ENCODE measurements at regions not wholly inside any gene's neighbourhood (a gene's known extent, or its start where the extent isn't known, plus 50 kb on each side); places are given as distances from the start of the nearest gene placed in this dataset.
A peak's percentile ranks its signal among the peaks of the same experiment; 100 is the strongest.
"Not testable (repeated sequence)": the region's sequence is repeated elsewhere in the genome, so short reads cannot be mapped to it uniquely, and the experiment has no call there.

DNA sequence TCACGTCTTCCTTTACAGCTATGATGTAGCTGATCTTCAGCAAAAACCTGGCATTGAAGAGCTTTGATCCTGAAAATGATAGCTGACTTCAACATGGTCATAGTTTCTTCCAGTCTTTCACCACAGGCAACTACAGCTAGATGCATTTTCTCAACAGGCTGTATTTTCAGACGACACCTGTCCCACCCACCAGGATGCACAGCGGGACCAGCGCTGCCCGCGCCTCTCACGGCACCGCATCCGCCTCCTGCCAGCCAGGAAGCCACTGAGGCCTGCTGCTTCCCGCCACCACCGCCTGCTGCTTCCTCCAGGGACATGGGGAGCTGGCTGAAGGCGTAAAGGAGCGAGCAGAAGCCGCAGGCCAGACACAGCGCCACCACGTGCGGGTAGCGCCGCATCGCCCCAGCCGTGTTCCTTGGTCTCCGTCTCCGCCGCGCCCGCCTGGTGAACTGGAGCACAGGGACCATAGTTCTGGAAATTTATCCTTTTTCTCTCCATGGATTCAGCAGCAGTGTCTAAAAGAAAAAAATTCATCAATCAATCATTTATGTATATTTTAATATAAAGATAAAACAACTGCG, 456.3 kb downstream of the TUBA3C start:
- TF ChIP-seq, protein P1, sequence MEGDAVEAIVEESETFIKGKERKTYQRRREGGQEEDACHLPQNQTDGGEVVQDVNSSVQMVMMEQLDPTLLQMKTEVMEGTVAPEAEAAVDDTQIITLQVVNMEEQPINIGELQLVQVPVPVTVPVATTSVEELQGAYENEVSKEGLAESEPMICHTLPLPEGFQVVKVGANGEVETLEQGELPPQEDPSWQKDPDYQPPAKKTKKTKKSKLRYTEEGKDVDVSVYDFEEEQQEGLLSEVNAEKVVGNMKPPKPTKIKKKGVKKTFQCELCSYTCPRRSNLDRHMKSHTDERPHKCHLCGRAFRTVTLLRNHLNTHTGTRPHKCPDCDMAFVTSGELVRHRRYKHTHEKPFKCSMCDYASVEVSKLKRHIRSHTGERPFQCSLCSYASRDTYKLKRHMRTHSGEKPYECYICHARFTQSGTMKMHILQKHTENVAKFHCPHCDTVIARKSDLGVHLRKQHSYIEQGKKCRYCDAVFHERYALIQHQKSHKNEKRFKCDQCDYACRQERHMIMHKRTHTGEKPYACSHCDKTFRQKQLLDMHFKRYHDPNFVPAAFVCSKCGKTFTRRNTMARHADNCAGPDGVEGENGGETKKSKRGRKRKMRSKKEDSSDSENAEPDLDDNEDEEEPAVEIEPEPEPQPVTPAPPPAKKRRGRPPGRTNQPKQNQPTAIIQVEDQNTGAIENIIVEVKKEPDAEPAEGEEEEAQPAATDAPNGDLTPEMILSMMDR (IDR thresholded peaks at IDR 0.05) = peak; percentile 62
- TF ChIP-seq ZFX (IDR thresholded peaks at IDR 0.05; ENCODE audit: borderline replicate concordance) = not testable (repeated sequence)

Measured in 22Rv1 (cell line).